Loucy (cell line): ENCODE measurements at regions not wholly inside any gene's neighbourhood (a gene's known extent, or its start where the extent isn't known, plus 50 kb on each side); places are given as distances from the start of the nearest gene placed in this dataset.

Experiments used
- H2AFZ ChIP-seq: fragments of 200-600 bp; sonication (generic); 2 replicates; pipeline ENCODE4 v1.6.0; 2016; ENCODE audit warnings: antibody characterized with exemption, mild to moderate bottlenecking, low read length, moderate library complexity
- H3F3A ChIP-seq: fragments of 200-600 bp; 2 replicates; pipeline ENCODE4 v1.6.0; 2016; ENCODE audit warnings: antibody characterized with exemption, low read depth, mild to moderate bottlenecking
- H3K27me3 ChIP-seq: fragments of 200-600 bp; sonication (generic); 2 replicates; pipeline ENCODE4 v1.6.1; 2014; ENCODE audit warnings: low read length, mild to moderate bottlenecking; ENCODE audit not compliant: insufficient read depth, poor library complexity, severe bottlenecking
- H3K36me3 ChIP-seq: fragments of 200-600 bp; sonication (generic); 2 replicates; pipeline ENCODE4 v1.6.1; 2016; ENCODE audit warnings: low read length; ENCODE audit not compliant: insufficient read depth
- H3K4me1 ChIP-seq: fragments of 200-600 bp; sonication (generic); 2 replicates; pipeline ENCODE4 v1.5.1; 2014; ENCODE audit warnings: low read length, mild to moderate bottlenecking; ENCODE audit not compliant: insufficient read depth, poor library complexity, severe bottlenecking
- H3K4me2 ChIP-seq: fragments of 200-600 bp; sonication (generic); 2 replicates; pipeline ENCODE4 v1.6.0; 2014; ENCODE audit warnings: antibody characterized with exemption, low read length, low read depth, mild to moderate bottlenecking; ENCODE audit not compliant: poor library complexity, severe bottlenecking
- H3K4me3 ChIP-seq: fragments of 200-600 bp; sonication (generic); 2 replicates; pipeline ENCODE4 v1.5.1; 2014; ENCODE audit warnings: low read length, mild to moderate bottlenecking, mixed read lengths; ENCODE audit not compliant: poor library complexity, severe bottlenecking
- H3K79me2 ChIP-seq: fragments of 200-600 bp; sonication (generic); 2 replicates; pipeline ENCODE4 v1.6.1; 2014; ENCODE audit warnings: low read length; ENCODE audit not compliant: insufficient read depth
- H3K9ac ChIP-seq: fragments of 200-600 bp; sonication (generic); 2 replicates; pipeline ENCODE4 v1.6.0; 2014; ENCODE audit warnings: mild to moderate bottlenecking, low read depth, low read length, moderate library complexity; ENCODE audit not compliant: poor library complexity, severe bottlenecking
- H3K9me2 ChIP-seq: fragments of 200-600 bp; sonication (generic); replicated peaks from 2 replicates; pipeline ENCODE4 v1.6.1; 2016; ENCODE audit warnings: low read depth, low read length, mixed read lengths
- H3K9me3 ChIP-seq: fragments of 200-600 bp; sonication (generic); 2 replicates; pipeline ENCODE4 v1.6.1; 2014; ENCODE audit warnings: mild to moderate bottlenecking, antibody characterized with exemption, low read length, low read depth; ENCODE audit not compliant: insufficient read depth
- H4K20me1 ChIP-seq: fragments of 200-600 bp; sonication (generic); 2 replicates; pipeline ENCODE4 v1.6.0; 2014; ENCODE audit warnings: antibody characterized with exemption, low read length, mild to moderate bottlenecking; ENCODE audit not compliant: insufficient read depth, poor library complexity, severe bottlenecking
- EZH2phosphoT487 ChIP-seq: fragments of 200-600 bp; IDR thresholded peaks from 2 replicates; pipeline ENCODE4 v1.6.1; 2018; ENCODE audit warnings: antibody characterized with exemption, mild to moderate bottlenecking, moderate library complexity, borderline replicate concordance
- TF ChIP-seq, protein P1 (sequence below): fragments of 200-600 bp; sonication (generic); conservative IDR thresholded peaks from 2 replicates; pipeline ENCODE4 v1.5.1; 2014; ENCODE audit warnings: mild to moderate bottlenecking, antibody characterized with exemption, low read length

- Histone ChIP-seq H3K4me2 (no peak overlapping the region), H3K9me2 (no peaks in the 10 kb centered on the region), H3K36me3 (no peaks in the 10 kb centered on the region), H4K20me1 (no peaks in the 10 kb centered on the region), H3K79me2 (no peaks in the 10 kb centered on the region), H3K4me1 (no peaks in the 10 kb centered on the region), H3K27me3 (no peaks in the 10 kb centered on the region), H3K9me3 (no peaks in the 10 kb centered on the region), H3K9ac (no peak overlapping the region), H2AFZ (no peak overlapping the region), H3F3A (no peaks in the 10 kb centered on the region), H3K4me3 (no peak overlapping the region)
- no peak for TF ChIP-seq EZH2phosphoT487
- TF ChIP-seq, protein P1, sequence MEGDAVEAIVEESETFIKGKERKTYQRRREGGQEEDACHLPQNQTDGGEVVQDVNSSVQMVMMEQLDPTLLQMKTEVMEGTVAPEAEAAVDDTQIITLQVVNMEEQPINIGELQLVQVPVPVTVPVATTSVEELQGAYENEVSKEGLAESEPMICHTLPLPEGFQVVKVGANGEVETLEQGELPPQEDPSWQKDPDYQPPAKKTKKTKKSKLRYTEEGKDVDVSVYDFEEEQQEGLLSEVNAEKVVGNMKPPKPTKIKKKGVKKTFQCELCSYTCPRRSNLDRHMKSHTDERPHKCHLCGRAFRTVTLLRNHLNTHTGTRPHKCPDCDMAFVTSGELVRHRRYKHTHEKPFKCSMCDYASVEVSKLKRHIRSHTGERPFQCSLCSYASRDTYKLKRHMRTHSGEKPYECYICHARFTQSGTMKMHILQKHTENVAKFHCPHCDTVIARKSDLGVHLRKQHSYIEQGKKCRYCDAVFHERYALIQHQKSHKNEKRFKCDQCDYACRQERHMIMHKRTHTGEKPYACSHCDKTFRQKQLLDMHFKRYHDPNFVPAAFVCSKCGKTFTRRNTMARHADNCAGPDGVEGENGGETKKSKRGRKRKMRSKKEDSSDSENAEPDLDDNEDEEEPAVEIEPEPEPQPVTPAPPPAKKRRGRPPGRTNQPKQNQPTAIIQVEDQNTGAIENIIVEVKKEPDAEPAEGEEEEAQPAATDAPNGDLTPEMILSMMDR = no peak
These were observed 282.5 kb upstream of the THBS1 start for GRCh38 chr15:39298271-39298962.

- H2AFZ ChIP-seq = no peak overlapping the region
These were observed 281.2 kb upstream of the THBS1 start for GRCh38 chr15:39299486-39300267.

DNA sequence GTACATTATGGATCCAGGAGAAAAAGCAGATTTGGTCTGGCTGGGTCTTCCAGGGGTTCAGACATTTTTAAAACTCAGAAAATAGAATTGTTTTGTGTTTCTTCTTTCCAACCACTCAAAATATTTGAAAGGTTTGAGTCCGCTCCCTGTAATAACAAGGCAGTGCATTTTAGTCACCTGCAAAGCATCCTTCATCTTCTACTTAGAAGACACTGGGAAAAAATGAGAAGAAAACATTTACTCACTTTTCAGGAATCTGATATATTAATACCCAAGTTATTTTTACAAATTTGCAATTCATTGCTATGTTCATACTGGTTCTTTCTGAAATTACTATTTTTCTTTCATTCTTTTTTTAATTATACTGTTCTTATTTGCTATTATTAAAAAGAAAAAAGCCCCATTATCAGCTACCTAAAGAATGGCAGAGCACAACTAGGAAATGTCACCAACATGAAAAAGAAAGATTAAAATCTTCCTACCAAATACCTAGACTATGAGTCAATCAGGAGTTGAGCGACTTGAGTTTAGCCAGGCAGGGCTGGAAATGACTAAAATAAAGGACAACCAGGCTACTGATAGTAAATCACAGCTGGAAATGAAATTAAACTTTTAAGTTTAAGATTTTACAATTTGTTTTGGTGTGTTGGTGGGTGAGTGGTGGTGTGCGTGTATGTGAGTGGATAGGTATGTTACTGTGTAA is 280.3 kb upstream of the THBS1 start:
- Histone ChIP-seq H3F3A (no peaks in the 10 kb centered on the region), H3K79me2 (no peaks in the 10 kb centered on the region), H4K20me1 (no peaks in the 10 kb centered on the region), H3K9ac (no peak overlapping the region), H3K4me2 (no peak overlapping the region), H3K27me3 (no peaks in the 10 kb centered on the region), H3K4me3 (no peak overlapping the region), H3K4me1 (no peaks in the 10 kb centered on the region), H3K9me3 (no peaks in the 10 kb centered on the region), H3K36me3 (no peaks in the 10 kb centered on the region), H3K9me2 (no peaks in the 10 kb centered on the region), H2AFZ (no peak overlapping the region)
- no peak for TF ChIP-seq EZH2phosphoT487
- TF ChIP-seq, protein P1 = no peak

More at GRCh38 chr15:39299486-39300267, 281.2 kb upstream of the THBS1 start:
- H3K4me1 ChIP-seq = no peaks in the 10 kb centered on the region
- no peaks in the 10 kb centered on the region for H4K20me1 ChIP-seq
- TF ChIP-seq EZH2phosphoT487 = no peak
- TF ChIP-seq, protein P1 = no peak
- no peak overlapping the region for H3K4me2 ChIP-seq
- no peaks in the 10 kb centered on the region for H3K27me3 ChIP-seq
- H3K4me3 ChIP-seq = no peak overlapping the region
- H3F3A ChIP-seq = no peaks in the 10 kb centered on the region
- H3K79me2 ChIP-seq = no peaks in the 10 kb centered on the region
- no peak overlapping the region for H3K9ac ChIP-seq
- no peaks in the 10 kb centered on the region for H3K9me3 ChIP-seq
- H3K9me2 ChIP-seq = no peaks in the 10 kb centered on the region
- H3K36me3 ChIP-seq = no peaks in the 10 kb centered on the region
